ENCODE measurements at regions not wholly inside any gene's neighbourhood (a gene's known extent, or its start where the extent isn't known, plus 50 kb on each side); places are given as distances from the start of the nearest gene placed in this dataset.

GRCh38 chr12:115672086-115672485 lies 605.4 kb downstream of the MED13L start:
- H3K4me3 ChIP-seq (replicated peaks in 1 of 2; ENCODE audit: low read depth in 2 of 2, low read length in 2 of 2): no peak overlapping the region
- DNase-seq (ENCODE audit: low read depth in 2 of 2): no peak
- TF ChIP-seq CTCF (IDR thresholded peaks at IDR 0.05; ENCODE audit: low read depth, low read length): no peak

GRCh38 chr12:115670869-115671268 lies 606.6 kb downstream of the MED13L start:
- H3K4me3 ChIP-seq (replicated peaks in 1 of 2; ENCODE audit: low read depth in 2 of 2, low read length in 2 of 2): no peak overlapping the region
- no peak for TF ChIP-seq CTCF (IDR thresholded peaks at IDR 0.05; ENCODE audit: low read depth, low read length)
- no peak for DNase-seq (ENCODE audit: low read depth in 2 of 2)

GRCh38 chr12:115667116-115667515 lies 610.4 kb downstream of the MED13L start:
- H3K4me3 ChIP-seq (replicated peaks in 1 of 2; ENCODE audit: low read depth in 2 of 2, low read length in 2 of 2): no peak overlapping the region
- TF ChIP-seq CTCF (IDR thresholded peaks at IDR 0.05; ENCODE audit: low read depth, low read length): no peak
- no peak for DNase-seq (ENCODE audit: low read depth in 2 of 2)

GRCh38 chr12:115666168-115666567 lies 611.3 kb downstream of the MED13L start:
- no peak overlapping the region for H3K4me3 ChIP-seq (replicated peaks in 1 of 2; ENCODE audit: low read depth in 2 of 2, low read length in 2 of 2)
- DNase-seq (ENCODE audit: low read depth in 2 of 2): no peak
- TF ChIP-seq CTCF (IDR thresholded peaks at IDR 0.05; ENCODE audit: low read depth, low read length): no peak

- peak; percentile 52 to 73 for DNase-seq (ENCODE audit: low read depth in 2 of 2)
- TF ChIP-seq CTCF (IDR thresholded peaks at IDR 0.05; ENCODE audit: low read depth, low read length): no peak
- H3K4me3 ChIP-seq (replicated peaks in 1 of 2; ENCODE audit: low read depth in 2 of 2, low read length in 2 of 2): no peak overlapping the region
Measured at GRCh38 chr12:115661112-115661511, 616.4 kb downstream of the MED13L start.

- peak; percentile 49 to 88 for DNase-seq (ENCODE audit: low read depth in 2 of 2)
- no peak overlapping the region for H3K4me3 ChIP-seq (replicated peaks in 1 of 2; ENCODE audit: low read depth in 2 of 2, low read length in 2 of 2)
- TF ChIP-seq CTCF (IDR thresholded peaks at IDR 0.05; ENCODE audit: low read depth, low read length): no peak
Measured at GRCh38 chr12:115660211-115660805, 617.2 kb downstream of the MED13L start.

GRCh38 chr12:115659422-115659821 lies 618.1 kb downstream of the MED13L start:
- DNase-seq (ENCODE audit: low read depth in 2 of 2): no peak
- no peak for TF ChIP-seq CTCF (IDR thresholded peaks at IDR 0.05; ENCODE audit: low read depth, low read length)
- no peak overlapping the region for H3K4me3 ChIP-seq (replicated peaks in 1 of 2; ENCODE audit: low read depth in 2 of 2, low read length in 2 of 2)
